ENCODE measurements at regions not wholly inside any gene's neighbourhood (a gene's known extent, or its start where the extent isn't known, plus 50 kb on each side); places are given as distances from the start of the nearest gene placed in this dataset.

DNA sequence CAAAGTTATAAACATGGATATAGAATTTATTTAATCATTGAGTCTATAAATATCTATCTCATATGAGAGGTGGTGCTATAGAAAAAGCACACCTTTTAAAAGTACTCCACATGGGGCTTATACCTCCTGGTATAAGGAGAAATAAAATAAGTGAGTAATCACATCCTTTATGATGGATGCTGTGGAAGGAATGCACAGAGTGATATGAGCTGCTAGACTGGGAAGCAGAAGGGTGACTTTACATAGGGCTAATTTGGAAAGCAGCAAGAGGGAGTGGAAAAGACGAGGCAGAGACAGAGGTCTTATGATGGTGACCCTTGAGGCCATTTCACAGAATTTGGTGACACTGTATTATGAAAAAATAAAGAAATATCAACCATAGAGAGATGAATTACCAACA lies 59.4 kb upstream of the AHR start:
- WGBS (ENCODE audit: insufficient coverage, insufficient replicate concordance, low lambda C conversion rate, missing lambda C conversion rate), result 85% methylated on average over 1 of the region's 1 CpG
- ChIA-PET SMC1A (ENCODE audit: uncharacterized antibody, unreplicated experiment) (interaction anchor here (0.5 kb wide), 1 partner anchor 252 kb away, joined by 3 read pairs; no protein-coding TSS in a partner anchor), RAD21 (ENCODE audit: unreplicated experiment) (no interaction called here), CTCF (interaction anchor here (0.6 to 1.6 kb wide), 2 partner anchors 62 to 230 kb away, joined by 3 to 5 read pairs; no protein-coding TSS in a partner anchor), POLR2A (no interaction called here)
- intact Hi-C loops (cut with micrococcal nuclease; ENCODE audit: unreplicated experiment), result loop anchor here (10.0 kb wide), 1 partner anchor 166 kb away; no protein-coding TSS in a partner anchor
- Histone ChIP-seq H3K9ac (ENCODE audit: control insufficient read depth, insufficient read depth, low read length) (no peak overlapping the region), H3K4me1 (ENCODE audit: control insufficient read depth, insufficient read depth, low read length) (peaks cover 6% of the 10 kb centered on the region), H2AFZ (ENCODE audit: control insufficient read depth, low read depth, low read length) (no peak overlapping the region), H3K27me3 (replicated peaks in 1 of 2; ENCODE audit: control insufficient read depth in 2 of 2, insufficient read depth in 2 of 2, low read length in 1 of 2) (no peaks in the 10 kb centered on the region), H3K9me3 (replicated peaks; ENCODE audit: control insufficient read depth, insufficient read depth, low read length) (no peaks in the 10 kb centered on the region), H3K27ac (ENCODE audit: control insufficient read depth, insufficient read depth) (no peak overlapping the region), H3K79me2 (ENCODE audit: control insufficient read depth, insufficient read depth, low read length) (no peaks in the 10 kb centered on the region), H3K36me3 (ENCODE audit: control insufficient read depth in 2 of 2, insufficient read depth in 2 of 2, low read length in 1 of 2) (no peaks in the 10 kb centered on the region), H3K4me2 (ENCODE audit: control insufficient read depth, insufficient read depth) (no peak overlapping the region), H3K4me3 (no peak overlapping the region), H4K20me1 (ENCODE audit: control insufficient read depth, insufficient read depth) (no peaks in the 10 kb centered on the region)
- ATAC-seq, result no peak
- TF ChIP-seq SUZ12 (IDR thresholded peaks at IDR 0.05; ENCODE audit: unreplicated experiment) (no peak), SP1 (IDR thresholded peaks at IDR 0.05; ENCODE audit: low read depth, low read length) (no peak), PAX5 (IDR thresholded peaks at IDR 0.05; ENCODE audit: borderline replicate concordance, low read depth, low read length) (no peak), ASH2L (IDR thresholded peaks at IDR 0.05; ENCODE audit: borderline replicate concordance, low read depth) (no peak), SIX5 (IDR thresholded peaks at IDR 0.05; ENCODE audit: low read depth, low read length, severe bottlenecking) (no peak), NFYA (IDR thresholded peaks at IDR 0.05; ENCODE audit: borderline replicate concordance, low read depth, low read length) (no peak), JUNB (IDR thresholded peaks at IDR 0.05) (no peak), SUPT20H (IDR thresholded peaks at IDR 0.05; ENCODE audit: borderline replicate concordance, control insufficient read depth, low read depth, low read length) (no peak), ZNF274 (IDR thresholded peaks at IDR 0.05; ENCODE audit: insufficient read depth, insufficient read length) (no peak), NBN (IDR thresholded peaks at IDR 0.05) (no peak), BMI1 (IDR thresholded peaks at IDR 0.05; ENCODE audit: borderline replicate concordance) (no peak), RB1 (IDR thresholded peaks at IDR 0.05; ENCODE audit: borderline replicate concordance) (no peak), MTA2 (IDR thresholded peaks at IDR 0.05; ENCODE audit: low read depth) (no peak), ZZZ3 (IDR thresholded peaks at IDR 0.05; ENCODE audit: control insufficient read depth, insufficient read length, low read depth) (no peak), SMARCA5 (IDR thresholded peaks at IDR 0.05) (no peak), RELA (IDR thresholded peaks at IDR 0.05; ENCODE audit: borderline replicate concordance, partially characterized antibody) (no peak)
- TF ChIP-seq, protein P1, sequence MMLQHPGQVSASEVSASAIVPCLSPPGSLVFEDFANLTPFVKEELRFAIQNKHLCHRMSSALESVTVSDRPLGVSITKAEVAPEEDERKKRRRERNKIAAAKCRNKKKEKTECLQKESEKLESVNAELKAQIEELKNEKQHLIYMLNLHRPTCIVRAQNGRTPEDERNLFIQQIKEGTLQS (IDR thresholded peaks at IDR 0.05; ENCODE audit: borderline replicate concordance, extremely low read depth, low read depth, low read length), result no peak
- TF ChIP-seq, protein P2, sequence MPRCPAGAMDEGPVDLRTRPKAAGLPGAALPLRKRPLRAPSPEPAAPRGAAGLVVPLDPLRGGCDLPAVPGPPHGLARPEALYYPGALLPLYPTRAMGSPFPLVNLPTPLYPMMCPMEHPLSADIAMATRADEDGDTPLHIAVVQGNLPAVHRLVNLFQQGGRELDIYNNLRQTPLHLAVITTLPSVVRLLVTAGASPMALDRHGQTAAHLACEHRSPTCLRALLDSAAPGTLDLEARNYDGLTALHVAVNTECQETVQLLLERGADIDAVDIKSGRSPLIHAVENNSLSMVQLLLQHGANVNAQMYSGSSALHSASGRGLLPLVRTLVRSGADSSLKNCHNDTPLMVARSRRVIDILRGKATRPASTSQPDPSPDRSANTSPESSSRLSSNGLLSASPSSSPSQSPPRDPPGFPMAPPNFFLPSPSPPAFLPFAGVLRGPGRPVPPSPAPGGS (IDR thresholded peaks at IDR 0.05; ENCODE audit: borderline replicate concordance, insufficient read depth, low read depth, low read length, poor library complexity, severe bottlenecking), result no peak
- TF ChIP-seq, protein P3, sequence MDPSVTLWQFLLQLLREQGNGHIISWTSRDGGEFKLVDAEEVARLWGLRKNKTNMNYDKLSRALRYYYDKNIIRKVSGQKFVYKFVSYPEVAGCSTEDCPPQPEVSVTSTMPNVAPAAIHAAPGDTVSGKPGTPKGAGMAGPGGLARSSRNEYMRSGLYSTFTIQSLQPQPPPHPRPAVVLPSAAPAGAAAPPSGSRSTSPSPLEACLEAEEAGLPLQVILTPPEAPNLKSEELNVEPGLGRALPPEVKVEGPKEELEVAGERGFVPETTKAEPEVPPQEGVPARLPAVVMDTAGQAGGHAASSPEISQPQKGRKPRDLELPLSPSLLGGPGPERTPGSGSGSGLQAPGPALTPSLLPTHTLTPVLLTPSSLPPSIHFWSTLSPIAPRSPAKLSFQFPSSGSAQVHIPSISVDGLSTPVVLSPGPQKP (IDR thresholded peaks at IDR 0.05; ENCODE audit: low read depth, low read length), result no peak
- TF ChIP-seq, protein P4, sequence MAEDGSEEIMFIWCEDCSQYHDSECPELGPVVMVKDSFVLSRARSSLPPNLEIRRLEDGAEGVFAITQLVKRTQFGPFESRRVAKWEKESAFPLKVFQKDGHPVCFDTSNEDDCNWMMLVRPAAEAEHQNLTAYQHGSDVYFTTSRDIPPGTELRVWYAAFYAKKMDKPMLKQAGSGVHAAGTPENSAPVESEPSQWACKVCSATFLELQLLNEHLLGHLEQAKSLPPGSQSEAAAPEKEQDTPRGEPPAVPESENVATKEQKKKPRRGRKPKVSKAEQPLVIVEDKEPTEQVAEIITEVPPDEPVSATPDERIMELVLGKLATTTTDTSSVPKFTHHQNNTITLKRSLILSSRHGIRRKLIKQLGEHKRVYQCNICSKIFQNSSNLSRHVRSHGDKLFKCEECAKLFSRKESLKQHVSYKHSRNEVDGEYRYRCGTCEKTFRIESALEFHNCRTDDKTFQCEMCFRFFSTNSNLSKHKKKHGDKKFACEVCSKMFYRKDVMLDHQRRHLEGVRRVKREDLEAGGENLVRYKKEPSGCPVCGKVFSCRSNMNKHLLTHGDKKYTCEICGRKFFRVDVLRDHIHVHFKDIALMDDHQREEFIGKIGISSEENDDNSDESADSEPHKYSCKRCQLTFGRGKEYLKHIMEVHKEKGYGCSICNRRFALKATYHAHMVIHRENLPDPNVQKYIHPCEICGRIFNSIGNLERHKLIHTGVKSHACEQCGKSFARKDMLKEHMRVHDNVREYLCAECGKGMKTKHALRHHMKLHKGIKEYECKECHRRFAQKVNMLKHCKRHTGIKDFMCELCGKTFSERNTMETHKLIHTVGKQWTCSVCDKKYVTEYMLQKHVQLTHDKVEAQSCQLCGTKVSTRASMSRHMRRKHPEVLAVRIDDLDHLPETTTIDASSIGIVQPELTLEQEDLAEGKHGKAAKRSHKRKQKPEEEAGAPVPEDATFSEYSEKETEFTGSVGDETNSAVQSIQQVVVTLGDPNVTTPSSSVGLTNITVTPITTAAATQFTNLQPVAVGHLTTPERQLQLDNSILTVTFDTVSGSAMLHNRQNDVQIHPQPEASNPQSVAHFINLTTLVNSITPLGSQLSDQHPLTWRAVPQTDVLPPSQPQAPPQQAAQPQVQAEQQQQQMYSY (CRISPR knock-in tag; IDR thresholded peaks at IDR 0.05), result no peak
- no peak for FAIRE-seq
- in situ Hi-C loops (cut with MboI), result no loop called here
- no TSS peak for BruUV-seq (replicated peaks)
- no peak for DNase-seq (ENCODE audit: low read depth, low spot score)
